Uterus (tissue), 2 donors: ENCODE measurements at regions not wholly inside any gene's neighbourhood (a gene's known extent, or its start where the extent isn't known, plus 50 kb on each side); places are given as distances from the start of the nearest gene placed in this dataset.

ENCODE experiments used
- CTCF ChIP-seq, 4 experiments: fragments of 200-600 bp in 2 of 4; fragments of 450-650 bp in 2 of 4; sonication (generic) in 2 of 4; IDR thresholded peaks; one replicate each; pipeline ENCODE4 v1.5.1; 2016 to 2019; ENCODE audit warnings: antibody characterized with exemption in 4 of 4, mild to moderate bottlenecking in 2 of 4, moderate library complexity in 1 of 4
- POLR2A ChIP-seq, 2 donors: fragments of 450-650 bp; IDR thresholded peaks; one replicate each; pipeline ENCODE4 v1.6.1; 2016; ENCODE audit warnings: antibody characterized with exemption in 2 of 2, mild to moderate bottlenecking in 1 of 2, moderate library complexity in 1 of 2

- TF ChIP-seq CTCF (IDR thresholded peaks at IDR 0.05) (no peak), POLR2A (IDR thresholded peaks at IDR 0.05) (no peak)
Observed at GRCh38 chr12:67784831-67785230, 136.3 kb downstream of the DYRK2 start.
